ENCODE measurements at regions not wholly inside any gene's neighbourhood (a gene's known extent, or its start where the extent isn't known, plus 50 kb on each side); places are given as distances from the start of the nearest gene placed in this dataset.

GRCh38 chr7:156516791-156517378, 123.7 kb upstream of the RNF32 start:
- no peaks in the 10 kb centered on the region for H3K9me1 ChIP-seq (ENCODE audit: insufficient read depth, low read length)
- H4K91ac ChIP-seq (ENCODE audit: insufficient read depth, low read depth, low read length) = no peak overlapping the region
- H2AK9ac ChIP-seq (replicated peaks; ENCODE audit: low read depth, low read length, poor library complexity) = no peak overlapping the region
- TF ChIP-seq MXI1 (IDR thresholded peaks at IDR 0.05; ENCODE audit: borderline replicate concordance, low read depth, low read length) (no peak), NFE2L2 (IDR thresholded peaks at IDR 0.05; ENCODE audit: low read depth, low read length) (no peak), FOS (IDR thresholded peaks at IDR 0.05; ENCODE audit: low read depth, low read length) (no peak), CHD1 (IDR thresholded peaks at IDR 0.05; ENCODE audit: low read depth, low read length) (no peak), POLR2A (IDR thresholded peaks at IDR 0.05; ENCODE audit: low read depth, low read length) (no peak), RAD21 (IDR thresholded peaks at IDR 0.05; ENCODE audit: low read length) (no peak), BHLHE40 (IDR thresholded peaks at IDR 0.05; ENCODE audit: low read depth, low read length) (no peak)
- 54% methylated on average over 2 of the region's 2 CpGs; no CpG with 5 or more reads in 1 of the 2 experiments for WGBS, 2 experiments (ENCODE audit: extremely low coverage in 2 of 2, insufficient read length in 1 of 2)
- no peak overlapping the region for H3K4me3 ChIP-seq (ENCODE audit: insufficient read depth, low read depth, low read length)
- no peak overlapping the region for H3K18ac ChIP-seq (ENCODE audit: low read depth, low read length)
- no peak overlapping the region for H3K9ac ChIP-seq (ENCODE audit: low read depth, low read length)
- no peaks in the 10 kb centered on the region for H3K79me1 ChIP-seq (ENCODE audit: low read depth in 1 of 2, low read length in 2 of 2)
- H3K27ac ChIP-seq (ENCODE audit: insufficient read depth, low read length) = no peak overlapping the region
- H4K5ac ChIP-seq (ENCODE audit: low read depth, low read length) = no peak overlapping the region
- peaks cover 12% of the 10 kb centered on the region for H3K9me3 ChIP-seq (ENCODE audit: control insufficient read depth, insufficient read depth, low read length)
- H2BK20ac ChIP-seq (ENCODE audit: low read depth, low read length) = no peak overlapping the region
- no peak overlapping the region for H3K4me2 ChIP-seq (ENCODE audit: low read depth, low read length)
- no peak overlapping the region for H2AFZ ChIP-seq (replicated peaks; ENCODE audit: low read length, poor library complexity)
- in situ Hi-C loops (cut with MboI; ENCODE audit: low sequenced_read_pairs) = no loop called here
- no peak overlapping the region for H3K23ac ChIP-seq (ENCODE audit: low read depth, low read length)
- H2BK120ac ChIP-seq (ENCODE audit: low read depth, low read length) = no peak overlapping the region
- H4K8ac ChIP-seq (ENCODE audit: low read depth in 2 of 2, low read length in 2 of 2) = no peak overlapping the region
- no TSS peak for BruUV-seq (replicated peaks)
- no peaks in the 10 kb centered on the region for H3K4me1 ChIP-seq (ENCODE audit: control insufficient read depth, insufficient read depth, low read length)
- H3K27me3 ChIP-seq (ENCODE audit: control insufficient read depth, insufficient read depth, low read length) = no peaks in the 10 kb centered on the region
- H3K56ac ChIP-seq (ENCODE audit: extremely low read depth, insufficient read depth, low read length) = no peak overlapping the region
- POLR2A ChIA-PET (ENCODE audit: unreplicated experiment) = no interaction called here
- DNase-seq (no peak), ATAC-seq (ENCODE audit: low read depth) (no peak)
- no peaks in the 10 kb centered on the region for H4K20me1 ChIP-seq (ENCODE audit: insufficient read depth, low read length)
- H2BK15ac ChIP-seq (ENCODE audit: low read depth, low read length) = no peak overlapping the region
- dilution Hi-C loops (cut with HindIII; ENCODE audit: low sequenced_read_pairs, unreplicated experiment) = no loop called here
- H3K4ac ChIP-seq (ENCODE audit: low read depth, low read length) = no peak overlapping the region
- H3K14ac ChIP-seq (replicated peaks; ENCODE audit: low read depth, low read length) = no peak overlapping the region
- intact Hi-C loops (cut with micrococcal nuclease) = no loop called here
- no peak overlapping the region for H2BK5ac ChIP-seq (ENCODE audit: low read depth, low read length, poor library complexity, severe bottlenecking)
- CTCF ChIA-PET = no interaction called here
- no peak overlapping the region for H2AK5ac ChIP-seq (ENCODE audit: low read depth, low read length)
- no peaks in the 10 kb centered on the region for H3K36me3 ChIP-seq (ENCODE audit: control insufficient read depth, insufficient read depth, low read length)
